Keratinocyte (primary cell): ENCODE measurements at regions not wholly inside any gene's neighbourhood (a gene's known extent, or its start where the extent isn't known, plus 50 kb on each side); places are given as distances from the start of the nearest gene placed in this dataset.

Experiments used
- DNase-seq: peaks from one replicate; pipeline ENCODE4 v3.0.0-alpha.2; 2011; ENCODE audit warnings: low read depth, missing footprints, low spot score
- FAIRE-seq: peaks from 2 replicates; lab custom pipeline; 2011; peaks lifted over from hg19 to GRCh38; lab: Jason Lieb, UNC
- H2AFZ ChIP-seq: 2 replicates; pipeline ENCODE4 v1.6.0; 2012; ENCODE audit warnings: low read length, control low read depth, inconsistent platforms; ENCODE audit not compliant: control insufficient read depth
- H3K27ac ChIP-seq: 2 replicates; pipeline ENCODE4 v1.5.1; 2011; ENCODE audit warnings: low read length; ENCODE audit not compliant: control insufficient read depth, insufficient read depth
- H3K27me3 ChIP-seq: 3 replicates; pipeline ENCODE4 v1.6.0; 2011; ENCODE audit warnings: low read length; ENCODE audit not compliant: control insufficient read depth, insufficient read depth; ENCODE audit errors: extremely low read depth
- H3K36me3 ChIP-seq, 2 experiments: 2 replicates in 1 of 2; 3 replicates in 1 of 2; pipeline ENCODE4 v1.5.1; 2011; ENCODE audit warnings: low read length in 2 of 2, mild to moderate bottlenecking in 1 of 2; ENCODE audit not compliant: control insufficient read depth in 2 of 2, insufficient read depth in 2 of 2; ENCODE audit errors: extremely low read depth in 1 of 2
- H3K4me1 ChIP-seq: 3 replicates; pipeline ENCODE4 v1.5.1; 2011; ENCODE audit warnings: low read length; ENCODE audit not compliant: control insufficient read depth, insufficient read depth; ENCODE audit errors: extremely low read depth
- H3K4me2 ChIP-seq: 3 replicates; pipeline ENCODE4 v1.6.0; 2011; ENCODE audit warnings: low read depth, low read length; ENCODE audit not compliant: control insufficient read depth, insufficient read depth; ENCODE audit errors: extremely low read depth
- H3K4me3 ChIP-seq, 3 experiments: fragments of 200-600 bp in 1 of 3; sonication (generic) in 1 of 3; 2 replicates in 2 of 3; 3 replicates in 1 of 3; pipeline ENCODE4 v1.5.1; 2011 to 2016; ENCODE audit warnings: low read length in 3 of 3, mild to moderate bottlenecking in 3 of 3, control low read depth in 2 of 3, inconsistent platforms in 1 of 3, low read depth in 1 of 3, mixed read lengths in 1 of 3, mixed run types in 1 of 3, moderate library complexity in 1 of 3; ENCODE audit not compliant: control insufficient read depth in 2 of 3, insufficient read depth in 2 of 3; ENCODE audit errors: extremely low read depth in 1 of 3
- H3K79me2 ChIP-seq: 2 replicates; pipeline ENCODE4 v1.6.0; 2012; ENCODE audit warnings: low read length; ENCODE audit not compliant: control insufficient read depth, insufficient read depth
- H3K9ac ChIP-seq: 3 replicates; pipeline ENCODE4 v1.6.0; 2011; ENCODE audit warnings: low read length; ENCODE audit not compliant: control insufficient read depth, insufficient read depth; ENCODE audit errors: extremely low read depth
- H3K9me1 ChIP-seq: 3 replicates; pipeline ENCODE4 v1.6.0; 2011; ENCODE audit warnings: low read length; ENCODE audit not compliant: control insufficient read depth, insufficient read depth; ENCODE audit errors: extremely low read depth
- H3K9me3 ChIP-seq: 2 replicates; pipeline ENCODE4 v1.5.1; 2012; ENCODE audit warnings: low read depth, low read length; ENCODE audit not compliant: control insufficient read depth
- H4K20me1 ChIP-seq: 3 replicates; pipeline ENCODE4 v1.6.0; 2011; ENCODE audit warnings: low read length; ENCODE audit not compliant: control insufficient read depth, insufficient read depth; ENCODE audit errors: extremely low read depth
- EZH2 ChIP-seq: IDR thresholded peaks from one replicate; pipeline ENCODE4 v1.6.1; 2012; ENCODE audit warnings: inconsistent platforms, mild to moderate bottlenecking, low read length, moderate library complexity
- dilution Hi-C: fragments of 300-500 bp; cut with MboI; formaldehyde crosslinking; loops from one replicate; pipeline ENCODE4 v1.7.0; 2020; ENCODE audit warnings: low sequenced_read_pairs; ENCODE audit not compliant: extremely low pct_ligation_motif_present
- TF ChIP-seq, protein P1 (sequence below), 3 experiments: IDR thresholded peaks in 1 of 3; conservative IDR thresholded peaks in 1 of 3; optimal IDR thresholded peaks in 1 of 3; 2 replicates in 2 of 3; 3 replicates in 1 of 3; pipeline versions ENCODE3 to v1.5.1; 2011; ENCODE audit warnings: low read length in 3 of 3, mild to moderate bottlenecking in 3 of 3, moderate library complexity in 2 of 3, control low read depth in 1 of 3, inconsistent platforms in 1 of 3; ENCODE audit not compliant: insufficient read depth in 2 of 3; ENCODE audit errors: extremely low read depth in 1 of 3

DNA sequence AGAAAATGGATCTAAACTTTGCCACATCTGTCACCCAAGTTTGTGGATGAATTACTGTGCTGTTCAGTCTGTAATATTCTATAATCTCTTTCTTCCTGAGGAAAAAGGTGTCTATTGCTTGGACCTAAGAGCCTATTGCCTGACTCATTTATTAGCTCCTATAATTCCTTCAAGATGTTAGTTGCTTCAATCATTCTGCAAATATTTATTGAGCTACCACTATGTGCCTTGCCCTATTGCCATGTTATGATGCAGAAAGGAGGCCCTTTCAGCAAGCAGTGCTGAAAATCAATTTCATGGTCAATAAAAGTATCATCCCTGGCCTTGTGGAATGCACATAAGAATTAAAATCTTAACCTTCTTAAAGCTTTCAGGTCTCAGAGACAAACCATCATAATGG is 113.6 kb downstream of the CCER1 start:
- Histone ChIP-seq H3K9ac (no peak overlapping the region), H2AFZ (no peak overlapping the region), H3K9me1 (no peaks in the 10 kb centered on the region), H3K9me3 (no peaks in the 10 kb centered on the region), H3K27me3 (no peaks in the 10 kb centered on the region), H3K36me3 (no peaks in the 10 kb centered on the region), H4K20me1 (no peaks in the 10 kb centered on the region), H3K79me2 (no peaks in the 10 kb centered on the region), H3K27ac (no peak overlapping the region), H3K4me1 (peaks cover 10% of the 10 kb centered on the region), H3K4me3 (no peak overlapping the region), H3K4me2 (no peak overlapping the region)
- no peak for DNase-seq
- peak; percentile 29 for FAIRE-seq
- dilution Hi-C loops, result no loop called here
- no peak for TF ChIP-seq EZH2
- TF ChIP-seq, protein P1, sequence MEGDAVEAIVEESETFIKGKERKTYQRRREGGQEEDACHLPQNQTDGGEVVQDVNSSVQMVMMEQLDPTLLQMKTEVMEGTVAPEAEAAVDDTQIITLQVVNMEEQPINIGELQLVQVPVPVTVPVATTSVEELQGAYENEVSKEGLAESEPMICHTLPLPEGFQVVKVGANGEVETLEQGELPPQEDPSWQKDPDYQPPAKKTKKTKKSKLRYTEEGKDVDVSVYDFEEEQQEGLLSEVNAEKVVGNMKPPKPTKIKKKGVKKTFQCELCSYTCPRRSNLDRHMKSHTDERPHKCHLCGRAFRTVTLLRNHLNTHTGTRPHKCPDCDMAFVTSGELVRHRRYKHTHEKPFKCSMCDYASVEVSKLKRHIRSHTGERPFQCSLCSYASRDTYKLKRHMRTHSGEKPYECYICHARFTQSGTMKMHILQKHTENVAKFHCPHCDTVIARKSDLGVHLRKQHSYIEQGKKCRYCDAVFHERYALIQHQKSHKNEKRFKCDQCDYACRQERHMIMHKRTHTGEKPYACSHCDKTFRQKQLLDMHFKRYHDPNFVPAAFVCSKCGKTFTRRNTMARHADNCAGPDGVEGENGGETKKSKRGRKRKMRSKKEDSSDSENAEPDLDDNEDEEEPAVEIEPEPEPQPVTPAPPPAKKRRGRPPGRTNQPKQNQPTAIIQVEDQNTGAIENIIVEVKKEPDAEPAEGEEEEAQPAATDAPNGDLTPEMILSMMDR (optimal IDR thresholded peaks at IDR 0.05 in 1 of 3, IDR thresholded peaks at IDR 0.05 in 1 of 3, conservative IDR thresholded peaks at IDR 0.05 in 1 of 3; ENCODE audit: extremely low read depth in 1 of 3, insufficient read depth in 2 of 3, low read length in 3 of 3), result no peak

- Histone ChIP-seq H3K9me1 (no peaks in the 10 kb centered on the region), H3K4me1 (peaks cover 10% of the 10 kb centered on the region), H3K4me2 (no peak overlapping the region), H4K20me1 (no peaks in the 10 kb centered on the region), H3K27ac (no peak overlapping the region), H3K4me3 (no peak overlapping the region), H3K79me2 (no peaks in the 10 kb centered on the region), H3K36me3 (no peaks in the 10 kb centered on the region), H3K9me3 (no peaks in the 10 kb centered on the region), H2AFZ (no peak overlapping the region), H3K27me3 (no peaks in the 10 kb centered on the region), H3K9ac (no peak overlapping the region)
- dilution Hi-C loops, result no loop called here
- DNase-seq (no peak), FAIRE-seq (no peak)
- TF ChIP-seq, protein P1 (optimal IDR thresholded peaks at IDR 0.05 in 1 of 3, IDR thresholded peaks at IDR 0.05 in 1 of 3, conservative IDR thresholded peaks at IDR 0.05 in 1 of 3; ENCODE audit: extremely low read depth in 1 of 3, insufficient read depth in 2 of 3, low read length in 3 of 3), result no peak
- TF ChIP-seq EZH2, result no peak
Observed at GRCh38 chr12:90839346-90839745, 115.6 kb downstream of the CCER1 start.
